Astrocyte (in vitro differentiated cells and primary cell): ENCODE measurements at regions not wholly inside any gene's neighbourhood (a gene's known extent, or its start where the extent isn't known, plus 50 kb on each side); places are given as distances from the start of the nearest gene placed in this dataset.

ENCODE experiments used
- EZH2 ChIP-seq: IDR thresholded peaks from 2 replicates; pipeline ENCODE4 v1.6.1; 2012; ENCODE audit warnings: mild to moderate bottlenecking, low read length, inconsistent platforms; ENCODE audit not compliant: insufficient read depth
- TF ChIP-seq, protein P1 (sequence below): IDR thresholded peaks from 2 replicates; pipeline ENCODE4 v1.5.1; 2011; ENCODE audit warnings: low read depth, mild to moderate bottlenecking, inconsistent platforms, low read length, moderate library complexity; ENCODE audit not compliant: insufficient read depth

DNA sequence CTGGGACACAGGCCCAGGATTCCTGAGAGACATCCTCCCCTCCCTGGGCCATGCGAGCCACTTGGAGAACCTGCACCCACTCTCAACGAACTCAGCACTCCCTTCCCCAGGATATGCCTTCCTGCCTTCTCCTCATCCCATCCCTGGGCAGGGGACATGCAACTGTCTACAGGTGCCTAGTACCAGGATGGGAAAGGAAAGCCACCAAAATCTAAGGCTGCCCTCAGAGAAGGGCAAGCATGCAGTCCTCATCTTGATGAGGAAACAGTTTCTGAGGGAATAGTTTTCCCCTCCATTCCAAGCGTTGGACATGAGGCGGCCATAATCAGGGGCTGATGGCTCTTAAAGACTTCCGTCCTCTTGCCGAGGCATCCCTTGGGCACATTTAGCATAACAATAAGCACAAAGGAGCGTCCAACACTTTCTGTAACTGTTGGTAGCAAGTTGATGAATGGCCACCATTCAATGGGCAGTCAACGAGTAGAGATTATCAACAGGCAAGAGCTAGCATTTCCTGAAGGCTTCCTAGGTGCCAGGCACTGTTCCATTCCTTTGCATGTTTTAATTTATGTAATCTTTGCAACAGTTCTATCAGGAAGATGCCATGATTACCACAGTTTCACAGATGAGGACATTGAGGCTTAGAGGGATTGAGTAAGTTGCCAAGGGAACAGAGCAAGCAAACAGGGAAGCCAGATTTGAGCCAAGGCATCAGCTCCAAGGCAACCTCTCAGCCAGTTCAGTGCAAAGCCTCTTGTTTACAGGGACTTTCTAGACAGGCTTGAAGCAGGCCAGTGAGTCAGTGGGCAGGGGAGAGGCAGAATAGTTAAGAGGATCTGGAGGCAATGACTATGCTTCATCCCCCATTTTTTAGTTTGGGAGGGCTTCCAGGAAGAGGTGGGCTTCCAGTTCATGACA, 105.1 kb downstream of the SINHCAF start:
- TF ChIP-seq, protein P1, sequence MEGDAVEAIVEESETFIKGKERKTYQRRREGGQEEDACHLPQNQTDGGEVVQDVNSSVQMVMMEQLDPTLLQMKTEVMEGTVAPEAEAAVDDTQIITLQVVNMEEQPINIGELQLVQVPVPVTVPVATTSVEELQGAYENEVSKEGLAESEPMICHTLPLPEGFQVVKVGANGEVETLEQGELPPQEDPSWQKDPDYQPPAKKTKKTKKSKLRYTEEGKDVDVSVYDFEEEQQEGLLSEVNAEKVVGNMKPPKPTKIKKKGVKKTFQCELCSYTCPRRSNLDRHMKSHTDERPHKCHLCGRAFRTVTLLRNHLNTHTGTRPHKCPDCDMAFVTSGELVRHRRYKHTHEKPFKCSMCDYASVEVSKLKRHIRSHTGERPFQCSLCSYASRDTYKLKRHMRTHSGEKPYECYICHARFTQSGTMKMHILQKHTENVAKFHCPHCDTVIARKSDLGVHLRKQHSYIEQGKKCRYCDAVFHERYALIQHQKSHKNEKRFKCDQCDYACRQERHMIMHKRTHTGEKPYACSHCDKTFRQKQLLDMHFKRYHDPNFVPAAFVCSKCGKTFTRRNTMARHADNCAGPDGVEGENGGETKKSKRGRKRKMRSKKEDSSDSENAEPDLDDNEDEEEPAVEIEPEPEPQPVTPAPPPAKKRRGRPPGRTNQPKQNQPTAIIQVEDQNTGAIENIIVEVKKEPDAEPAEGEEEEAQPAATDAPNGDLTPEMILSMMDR, result no peak
- no peak for TF ChIP-seq EZH2
